ENCODE measurements at regions not wholly inside any gene's neighbourhood (a gene's known extent, or its start where the extent isn't known, plus 50 kb on each side); places are given as distances from the start of the nearest gene placed in this dataset.
"Not testable (repeated sequence)": the region's sequence is repeated elsewhere in the genome, so short reads cannot be mapped to it uniquely, and the experiment has no call there.

DNA sequence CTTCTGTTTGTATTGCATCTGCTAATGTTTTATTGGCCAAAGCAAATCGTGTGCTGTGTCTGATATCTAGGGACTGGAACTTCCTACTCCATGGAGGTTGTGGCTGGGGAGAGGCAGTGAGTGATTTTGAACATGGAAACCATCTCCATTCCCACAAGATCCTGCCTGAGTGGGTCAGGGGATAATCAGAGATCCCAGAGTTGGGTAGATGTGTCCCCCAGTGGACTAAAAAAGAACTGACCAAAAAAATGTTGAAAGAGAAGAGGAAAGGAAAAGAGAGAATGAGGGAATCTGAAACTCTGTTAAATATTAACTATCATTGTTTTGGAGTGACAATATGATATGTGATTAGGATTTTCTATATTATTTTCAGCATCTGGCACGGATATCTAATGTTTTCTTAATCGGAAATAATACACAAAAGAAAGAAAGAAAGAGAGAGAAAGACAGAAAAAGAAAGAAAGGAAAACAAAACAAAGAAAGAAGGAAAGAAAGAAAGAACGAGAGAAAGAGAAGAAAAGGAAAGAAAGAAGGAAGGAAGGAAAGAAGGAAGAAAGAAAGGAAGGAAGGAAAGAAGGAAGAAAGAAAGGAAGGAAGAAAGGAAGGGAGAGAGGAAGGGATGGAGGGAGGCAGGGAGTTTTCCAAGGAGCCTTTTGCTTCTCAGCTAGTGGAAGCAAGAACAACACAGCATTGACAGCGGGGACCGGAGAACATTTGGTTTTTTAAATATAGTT is 638.5 kb downstream of the CCSER2 start:
- Histone ChIP-seq H3K4me1 (no peaks in the 10 kb centered on the region), H3K27me3 (peaks cover 0 to 5% (median 0%) of the 10 kb centered on the region in 7 donors), H3K4me3 (no peak overlapping the region), H3K27ac (no peak overlapping the region), H3K9me3 (no peaks in the 10 kb centered on the region), H3K36me3 (no peaks in the 10 kb centered on the region)
- intact Hi-C loops (cut with DNase I): no loop called here
- TF ChIP-seq, protein P1, sequence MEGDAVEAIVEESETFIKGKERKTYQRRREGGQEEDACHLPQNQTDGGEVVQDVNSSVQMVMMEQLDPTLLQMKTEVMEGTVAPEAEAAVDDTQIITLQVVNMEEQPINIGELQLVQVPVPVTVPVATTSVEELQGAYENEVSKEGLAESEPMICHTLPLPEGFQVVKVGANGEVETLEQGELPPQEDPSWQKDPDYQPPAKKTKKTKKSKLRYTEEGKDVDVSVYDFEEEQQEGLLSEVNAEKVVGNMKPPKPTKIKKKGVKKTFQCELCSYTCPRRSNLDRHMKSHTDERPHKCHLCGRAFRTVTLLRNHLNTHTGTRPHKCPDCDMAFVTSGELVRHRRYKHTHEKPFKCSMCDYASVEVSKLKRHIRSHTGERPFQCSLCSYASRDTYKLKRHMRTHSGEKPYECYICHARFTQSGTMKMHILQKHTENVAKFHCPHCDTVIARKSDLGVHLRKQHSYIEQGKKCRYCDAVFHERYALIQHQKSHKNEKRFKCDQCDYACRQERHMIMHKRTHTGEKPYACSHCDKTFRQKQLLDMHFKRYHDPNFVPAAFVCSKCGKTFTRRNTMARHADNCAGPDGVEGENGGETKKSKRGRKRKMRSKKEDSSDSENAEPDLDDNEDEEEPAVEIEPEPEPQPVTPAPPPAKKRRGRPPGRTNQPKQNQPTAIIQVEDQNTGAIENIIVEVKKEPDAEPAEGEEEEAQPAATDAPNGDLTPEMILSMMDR (IDR thresholded peaks at IDR 0.05): no peak
- DNase-seq (no peak), ATAC-seq (no peak)
- WGBS, 2 donors: 63 to 70% methylated on average over 6 of the region's 6 CpGs

DNA sequence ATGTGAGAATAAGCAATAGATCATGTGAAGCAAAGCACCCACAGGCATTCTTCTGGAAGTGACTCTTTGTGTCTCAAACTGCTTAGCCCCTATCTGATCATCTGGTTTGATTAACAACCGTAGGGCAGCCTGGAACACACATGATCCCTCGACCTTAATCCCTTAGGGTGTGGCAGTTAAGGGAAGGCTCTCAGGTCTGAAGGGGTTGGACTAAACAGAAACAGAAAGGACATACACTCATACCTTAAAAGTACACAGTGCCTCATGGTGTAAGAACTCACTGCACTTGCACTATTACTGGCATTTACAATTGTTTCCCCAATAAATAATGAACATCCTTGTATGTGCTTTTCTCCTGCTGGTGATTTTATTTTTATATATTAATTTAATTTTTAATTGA is 640.9 kb downstream of the CCSER2 start:
- 50 to 51% methylated on average over 2 of the region's 2 CpGs for WGBS, 2 donors
- H3K36me3 ChIP-seq; intact Hi-C loops (cut with DNase I); H3K27me3 ChIP-seq; H3K4me1 ChIP-seq; H3K4me3 ChIP-seq; H3K27ac ChIP-seq; ATAC-seq; DNase-seq: not testable (repeated sequence)
- peaks cover 0 to 12% (median 0%) of the 10 kb centered on the region in 11 donors for H3K9me3 ChIP-seq

DNA sequence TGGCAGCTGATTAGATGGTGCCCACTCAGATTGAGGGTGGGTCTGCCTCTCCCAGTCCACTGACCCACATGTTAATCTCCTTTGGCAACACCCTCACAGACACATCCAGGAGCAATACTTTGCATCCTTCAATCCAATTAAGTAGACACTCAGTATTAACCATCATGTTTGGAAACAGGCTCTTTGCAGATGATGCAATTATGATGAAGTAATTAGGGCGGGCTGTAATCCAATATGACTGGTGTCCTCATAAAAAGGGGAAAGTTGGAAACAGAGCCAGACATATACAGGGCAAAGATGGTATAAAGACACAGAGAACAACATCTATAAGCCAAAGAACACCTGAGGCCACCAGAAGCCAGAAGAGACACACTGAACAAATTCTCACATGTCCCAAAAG is 658.6 kb downstream of the CCSER2 start:
- WGBS, 2 donors: 69 to 71% methylated on average over 1 of the region's 1 CpG

DNA sequence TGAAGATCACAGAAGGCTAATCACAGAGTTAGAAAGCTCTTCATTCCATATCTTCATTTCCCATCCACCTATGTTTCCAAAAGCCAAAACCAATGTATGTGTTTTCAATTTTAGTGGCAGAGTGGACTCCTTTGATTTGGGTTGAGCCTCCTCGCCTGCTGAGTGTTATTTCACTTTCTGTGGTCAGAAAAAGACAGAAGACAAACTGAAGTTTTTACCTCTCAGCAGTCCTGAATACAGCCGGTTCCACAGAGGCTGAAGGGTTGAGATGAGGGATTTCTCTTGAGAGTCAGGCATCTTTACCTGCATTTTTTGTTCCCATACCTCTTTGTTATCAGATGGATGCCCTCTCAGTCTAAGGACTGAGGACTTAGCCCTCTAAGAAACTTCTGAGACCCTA is 659.6 kb downstream of the CCSER2 start:
- Histone ChIP-seq H3K9me3 (no peaks in the 10 kb centered on the region), H3K4me1 (no peaks in the 10 kb centered on the region), H3K36me3 (no peaks in the 10 kb centered on the region), H3K4me3 (no peak overlapping the region), H3K27ac (no peak overlapping the region), H3K27me3 (peaks cover 0 to 4% (median 0%) of the 10 kb centered on the region in 7 donors)
- intact Hi-C loops (cut with DNase I): no loop called here
- 73 to 79% methylated on average over 2 of the region's 2 CpGs for WGBS, 2 donors
- DNase-seq (no peak), ATAC-seq (no peak)
- TF ChIP-seq, protein P1 (IDR thresholded peaks at IDR 0.05): no peak

More for the DNA sequence above, 658.6 kb downstream of the CCSER2 start:
- no peaks in the 10 kb centered on the region for H3K36me3 ChIP-seq
- TF ChIP-seq, protein P1 (IDR thresholded peaks at IDR 0.05): no peak
- DNase-seq: no peak
- no peak overlapping the region for H3K4me3 ChIP-seq
- no peak overlapping the region for H3K27ac ChIP-seq
- ATAC-seq: no peak
- intact Hi-C loops (cut with DNase I): no loop called here
- H3K9me3 ChIP-seq: no peaks in the 10 kb centered on the region
- no peaks in the 10 kb centered on the region for H3K4me1 ChIP-seq
- H3K27me3 ChIP-seq: peaks cover 0 to 4% (median 0%) of the 10 kb centered on the region in 7 donors

DNA sequence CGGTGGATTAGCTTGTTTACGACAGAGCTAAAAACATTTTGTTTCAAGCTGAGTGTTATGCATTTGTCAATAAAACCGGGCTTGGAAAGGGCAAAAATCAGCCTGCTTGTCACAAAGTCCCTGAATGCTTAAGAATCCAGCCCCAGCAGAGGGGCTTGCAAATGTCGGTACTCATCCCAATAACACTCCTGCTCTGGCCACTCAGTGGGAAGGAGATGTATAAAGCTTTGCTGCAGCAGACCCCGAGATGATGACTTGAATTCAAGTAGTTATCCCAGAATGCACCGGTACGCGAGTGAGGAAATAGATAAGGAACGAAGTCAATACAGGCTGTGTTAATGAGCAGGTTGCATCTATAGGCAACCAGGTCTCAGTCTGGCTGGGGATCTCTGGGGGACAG is 662.3 kb downstream of the CCSER2 start:
- Histone ChIP-seq H3K36me3 (no peaks in the 10 kb centered on the region), H3K27ac (no peak overlapping the region), H3K9me3 (no peaks in the 10 kb centered on the region), H3K4me3 (no peak overlapping the region), H3K4me1 (no peaks in the 10 kb centered on the region), H3K27me3 (peaks cover 0 to 4% (median 0%) of the 10 kb centered on the region in 7 donors)
- WGBS, 2 donors: 36 to 42% methylated on average over 9 of the region's 9 CpGs
- DNase-seq (no peak), ATAC-seq (no peak)
- TF ChIP-seq, protein P1 (IDR thresholded peaks at IDR 0.05): no peak
- intact Hi-C loops (cut with DNase I): no loop called here
